ENCODE measurements at regions not wholly inside any gene's neighbourhood (a gene's known extent, or its start where the extent isn't known, plus 50 kb on each side); places are given as distances from the start of the nearest gene placed in this dataset.

DNA sequence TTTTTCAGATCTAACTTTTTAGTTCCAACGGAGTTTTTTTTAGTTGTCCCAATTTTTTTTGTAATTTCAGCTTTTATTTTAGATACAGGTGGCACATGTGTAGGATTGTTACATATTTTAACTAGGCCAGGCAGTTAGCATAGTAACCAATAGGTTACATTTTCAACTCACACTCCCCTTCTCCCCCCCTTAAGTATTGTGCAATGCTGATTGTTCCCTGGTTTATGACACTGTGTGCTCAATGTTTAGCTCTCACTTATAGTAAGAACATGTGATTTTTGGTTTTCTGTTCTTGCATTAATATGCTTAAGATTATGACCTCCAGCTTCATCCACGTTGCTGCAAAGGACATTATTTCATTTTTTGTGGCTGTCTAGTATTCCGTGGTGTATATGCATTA lies 503.2 kb downstream of the CDH9 start:
- TF ChIP-seq SUZ12 (IDR thresholded peaks at IDR 0.05; ENCODE audit: extremely low read depth, insufficient read depth, insufficient read length) = no peak
- no peak for TF ChIP-seq YY1 (IDR thresholded peaks at IDR 0.05; ENCODE audit: insufficient read depth, insufficient read length)
- TF ChIP-seq ZNF274 (IDR thresholded peaks at IDR 0.05; ENCODE audit: low read depth, low read length) = no peak

All from NT2/D1 (cell line).